Stimulated activated CD4-positive, alpha-beta T cell treated with anti-CD3 and anti-CD28 coated beads, TNF-alpha, amount 100 ng/mL, for 4 hours (primary cell): ENCODE measurements at regions not wholly inside any gene's neighbourhood (a gene's known extent, or its start where the extent isn't known, plus 50 kb on each side); places are given as distances from the start of the nearest gene placed in this dataset.

Experiments
- DNase-seq, 3 experiments: peaks; one replicate each; pipeline ENCODE4 v3.0.0-alpha.2; 2020; ENCODE audit warnings: low read depth in 3 of 3

- no peak for DNase-seq
Measured at GRCh38 chr16:86089991-86090390, 191.0 kb downstream of the IRF8 start.

- DNase-seq: no peak
Measured at GRCh38 chr16:86090461-86091170, 191.7 kb downstream of the IRF8 start.

DNA sequence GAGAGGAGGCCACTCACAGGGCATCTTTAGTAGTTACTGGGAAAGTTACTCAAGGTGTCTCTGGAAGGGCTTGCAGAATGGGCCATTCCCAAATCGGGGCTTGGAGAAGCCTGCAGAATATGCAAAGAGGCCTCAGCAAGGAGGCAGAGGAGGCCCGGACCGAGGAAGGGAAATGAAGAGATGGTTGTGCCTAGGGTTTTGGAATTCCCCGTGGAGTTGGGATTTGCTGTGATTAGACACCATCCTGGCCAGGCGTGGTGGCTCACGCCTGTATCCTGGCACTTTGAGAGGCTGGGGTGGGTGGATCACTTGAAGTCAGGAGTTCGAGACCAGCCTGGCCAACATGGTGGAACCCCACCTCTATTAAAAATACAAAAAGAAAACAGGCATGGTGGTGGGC is 193.0 kb downstream of the IRF8 start:
- no peak for DNase-seq

- DNase-seq: no peak
Measured at GRCh38 chr16:86092586-86093480, 193.9 kb downstream of the IRF8 start.

DNA sequence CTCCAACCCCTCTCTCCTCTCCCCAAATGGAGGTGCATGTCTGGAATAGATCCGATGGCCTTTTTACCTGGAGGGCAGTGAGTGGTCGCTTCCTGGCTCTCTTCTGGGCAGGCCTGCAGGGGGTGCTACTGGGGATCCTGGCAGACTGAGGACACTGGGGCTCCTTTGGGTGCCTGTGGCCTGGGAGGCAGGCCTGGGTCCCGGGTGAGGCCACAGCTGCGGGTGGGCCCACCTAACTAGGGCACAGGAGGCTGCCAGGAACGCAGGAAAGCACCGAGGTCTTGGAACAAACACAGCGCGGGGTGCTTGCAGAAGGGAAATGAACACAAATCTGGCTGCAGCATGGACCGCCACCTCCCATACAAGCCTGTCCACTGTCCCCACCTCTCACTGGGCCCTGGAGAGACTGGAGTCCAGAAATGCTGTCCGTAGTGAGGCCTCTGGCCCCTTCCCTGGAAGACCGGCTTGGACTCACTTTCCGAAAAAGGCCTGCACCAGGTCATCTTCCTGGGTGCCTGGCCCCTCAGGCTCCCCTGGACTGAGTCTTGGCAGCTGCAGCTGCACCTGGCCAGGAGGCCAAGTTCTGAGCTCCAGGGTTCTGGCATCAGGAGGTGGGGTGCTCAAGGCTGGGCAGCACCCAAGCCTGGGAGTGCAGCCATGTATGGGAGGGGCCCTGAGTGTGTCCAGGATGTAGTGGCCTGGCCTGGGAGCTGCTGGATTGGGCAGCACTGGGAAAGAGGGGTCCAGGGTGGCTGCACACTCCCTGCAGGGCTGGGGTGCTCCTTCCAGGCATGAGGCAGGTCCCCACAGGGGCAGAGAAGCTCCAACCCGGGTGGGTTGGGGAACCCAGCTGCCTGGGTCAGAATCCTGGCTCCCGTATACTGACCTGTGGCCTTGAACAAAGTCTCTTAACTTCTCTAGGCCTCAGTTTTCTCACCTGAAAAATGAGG is 195.1 kb downstream of the IRF8 start:
- no peak for DNase-seq

DNA sequence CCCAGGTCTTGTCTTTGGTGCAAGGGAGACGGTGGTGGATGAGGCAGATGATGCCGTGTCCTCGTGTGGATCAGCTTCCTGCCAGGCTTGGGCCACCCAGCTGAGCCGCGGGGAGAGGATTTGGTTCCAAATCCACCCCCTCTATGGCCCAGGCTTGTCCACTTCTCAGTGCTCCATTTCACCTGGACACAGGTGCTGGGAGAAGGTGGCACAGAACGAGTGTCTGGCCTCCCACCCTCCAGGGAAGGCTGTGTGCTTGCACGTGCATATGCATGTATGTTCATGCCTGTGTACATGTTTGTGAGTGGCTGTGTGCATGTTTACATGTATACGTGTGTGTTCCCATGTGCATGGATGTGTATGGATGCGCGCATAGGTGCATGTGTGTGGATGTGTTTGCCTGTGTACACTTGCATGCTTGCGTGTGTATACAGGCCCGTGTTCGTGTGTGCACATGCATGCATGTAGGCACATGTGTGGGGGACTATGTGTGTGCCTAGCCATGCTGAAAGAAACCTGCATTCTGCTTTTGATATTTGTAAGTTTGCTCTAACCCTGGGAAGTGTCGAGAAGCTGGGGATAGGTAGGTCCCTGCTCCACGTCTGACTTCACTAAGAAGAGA is 196.3 kb downstream of the IRF8 start:
- no peak for DNase-seq

- DNase-seq: no peak
Measured at GRCh38 chr16:86095906-86096485, 197.0 kb downstream of the IRF8 start.

GRCh38 chr16:86096850-86097249 is 197.9 kb downstream of the IRF8 start:
- no peak for DNase-seq

- no peak for DNase-seq
Measured at GRCh38 chr16:86099326-86099725, 200.4 kb downstream of the IRF8 start.

DNA sequence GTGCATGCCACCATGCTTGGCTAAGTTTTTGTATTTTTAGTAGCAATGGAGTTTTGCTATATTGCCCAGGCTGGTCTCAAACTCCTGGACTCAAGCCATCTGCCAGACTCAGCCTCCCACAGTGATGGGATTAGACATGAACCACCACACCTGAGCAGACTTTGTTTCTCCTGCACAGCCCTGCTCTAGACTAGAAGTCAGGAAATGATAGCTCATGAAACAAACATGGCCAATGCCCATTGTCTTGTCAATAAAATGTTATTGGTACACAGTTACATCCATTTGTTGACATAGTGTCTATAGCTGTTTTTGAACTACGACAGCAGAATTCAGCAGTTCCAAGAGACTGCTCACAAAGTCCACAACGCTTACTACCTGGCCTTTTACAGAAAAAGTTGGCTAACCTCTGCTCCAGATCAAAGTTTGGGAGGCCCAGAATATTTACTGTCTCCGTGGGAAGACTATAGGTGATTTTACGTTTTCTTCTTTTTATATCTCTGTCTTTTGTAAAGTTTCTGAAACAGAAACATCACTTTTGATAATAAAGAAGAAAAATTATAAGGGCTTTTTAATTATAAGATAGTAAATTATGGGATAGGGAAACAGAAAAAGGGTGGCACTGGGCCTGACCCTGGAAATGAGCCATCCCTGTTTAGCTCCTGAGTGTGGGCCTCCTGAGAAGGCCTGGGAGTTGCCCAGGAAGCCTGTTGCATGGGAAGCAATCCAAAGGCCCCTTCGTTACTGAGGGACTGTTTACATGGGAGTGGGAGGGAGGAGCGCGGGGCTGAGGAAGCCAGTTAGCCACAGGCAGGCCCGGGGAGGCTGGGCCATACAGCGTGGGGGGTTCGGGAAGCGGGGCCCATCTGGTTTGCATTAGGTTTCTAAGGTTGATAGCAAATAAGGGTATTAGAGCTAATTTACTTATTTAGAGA is 201.5 kb downstream of the IRF8 start:
- no peak for DNase-seq

DNA sequence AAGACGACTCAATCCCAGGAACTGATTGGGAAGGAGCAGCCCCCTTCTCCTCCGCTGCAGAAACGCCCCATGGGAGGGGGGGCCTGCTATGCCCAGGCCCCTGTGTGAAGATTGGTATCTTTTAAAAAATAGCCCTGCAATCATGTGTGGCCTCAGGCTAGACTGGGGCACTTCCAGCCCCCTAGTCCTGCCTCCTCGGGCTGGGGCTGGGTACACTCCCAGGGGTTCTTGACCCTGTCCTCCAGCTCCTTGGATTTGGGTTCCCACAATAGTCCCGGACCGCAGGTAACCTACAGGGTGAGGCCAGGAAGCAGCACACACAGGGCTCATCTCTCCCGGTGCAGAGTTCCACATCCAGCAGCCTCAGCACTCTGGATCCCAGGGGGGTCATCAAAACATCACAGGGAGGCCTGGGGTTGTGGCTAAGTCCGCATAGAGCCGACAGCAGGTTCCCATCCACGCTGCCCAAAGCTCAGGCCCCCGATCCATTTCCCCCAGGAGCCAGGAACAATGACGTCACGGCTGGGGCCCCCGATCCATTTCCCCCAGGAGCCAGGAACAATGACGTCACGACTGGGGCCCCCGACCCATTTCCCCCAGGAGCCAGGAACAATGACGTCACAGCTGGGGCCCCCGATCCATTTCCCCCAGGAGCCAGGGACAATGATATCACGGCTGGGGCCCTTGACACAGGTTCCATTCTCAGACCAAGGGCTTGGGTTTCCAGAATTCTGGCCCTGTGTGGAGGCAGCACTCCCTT is 202.4 kb downstream of the IRF8 start:
- no peak for DNase-seq

GRCh38 chr16:86101897-86102157 is 202.9 kb downstream of the IRF8 start:
- no peak for DNase-seq

- no peak for DNase-seq
Measured at GRCh38 chr16:86103320-86103719, 204.4 kb downstream of the IRF8 start.

GRCh38 chr16:86104537-86105048 is 205.6 kb downstream of the IRF8 start:
- no peak for DNase-seq

DNA sequence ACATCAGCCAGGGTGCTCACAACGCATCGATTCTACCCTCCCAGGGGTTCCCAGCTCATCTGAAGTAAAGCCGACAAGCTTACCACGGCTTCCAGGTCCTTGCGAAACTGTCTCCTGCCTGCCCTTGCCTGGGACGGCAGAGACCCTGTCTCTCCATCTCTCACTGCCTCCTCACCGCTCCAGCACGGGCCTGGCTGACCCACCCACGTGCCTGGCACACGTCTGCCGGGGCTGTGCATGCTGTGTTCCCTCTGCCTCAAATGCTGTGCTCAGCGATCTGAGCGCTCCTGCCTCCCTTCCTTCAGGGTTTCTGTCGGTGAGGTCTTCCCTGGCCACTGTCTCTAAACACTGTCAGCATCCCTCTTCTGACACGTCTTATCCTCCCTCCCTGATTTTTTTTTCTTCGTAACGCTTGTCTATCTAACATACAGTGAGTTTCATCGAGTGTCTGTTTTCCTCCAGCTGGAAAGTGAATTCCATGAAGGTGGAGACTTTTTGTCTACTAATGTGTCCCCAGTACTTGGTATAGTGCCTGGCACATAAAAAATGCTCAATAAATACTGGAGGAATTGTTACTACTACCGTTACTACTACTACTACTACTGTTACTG is 208.4 kb downstream of the IRF8 start:
- DNase-seq: no peak

GRCh38 chr16:86108062-86108461 is 209.1 kb downstream of the IRF8 start:
- DNase-seq: no peak

DNA sequence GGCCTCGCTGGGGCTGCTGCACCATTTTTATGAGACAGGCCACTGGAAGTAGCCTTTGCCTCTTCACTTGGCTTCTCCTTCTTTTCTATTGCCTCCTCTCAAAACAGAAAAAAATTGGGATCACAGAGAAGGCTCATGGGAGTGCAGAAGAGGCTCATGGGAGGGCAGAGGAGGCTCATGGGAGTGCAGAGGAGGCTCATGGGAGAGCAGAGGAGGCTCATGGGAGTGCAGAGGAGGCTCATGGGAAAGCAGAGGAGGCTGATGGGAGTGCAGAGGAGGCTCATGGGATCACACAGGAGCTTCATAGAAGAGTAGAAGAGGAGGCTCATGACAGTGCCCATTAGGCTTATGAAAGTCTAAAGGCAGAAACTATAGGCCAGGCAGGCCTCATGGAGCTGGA is 211.2 kb downstream of the IRF8 start:
- DNase-seq: no peak

GRCh38 chr16:86110726-86111125 is 211.8 kb downstream of the IRF8 start:
- no peak for DNase-seq

GRCh38 chr16:86112178-86112577 is 213.2 kb downstream of the IRF8 start:
- no peak for DNase-seq
